ENCODE measurements at regions not wholly inside any gene's neighbourhood (a gene's known extent, or its start where the extent isn't known, plus 50 kb on each side); places are given as distances from the start of the nearest gene placed in this dataset.

- DNase-seq (ENCODE audit: low read depth in 2 of 2) = no peak
Observed at GRCh38 chr4:152112887-152113286, 352.1 kb upstream of the GATB start.

DNA sequence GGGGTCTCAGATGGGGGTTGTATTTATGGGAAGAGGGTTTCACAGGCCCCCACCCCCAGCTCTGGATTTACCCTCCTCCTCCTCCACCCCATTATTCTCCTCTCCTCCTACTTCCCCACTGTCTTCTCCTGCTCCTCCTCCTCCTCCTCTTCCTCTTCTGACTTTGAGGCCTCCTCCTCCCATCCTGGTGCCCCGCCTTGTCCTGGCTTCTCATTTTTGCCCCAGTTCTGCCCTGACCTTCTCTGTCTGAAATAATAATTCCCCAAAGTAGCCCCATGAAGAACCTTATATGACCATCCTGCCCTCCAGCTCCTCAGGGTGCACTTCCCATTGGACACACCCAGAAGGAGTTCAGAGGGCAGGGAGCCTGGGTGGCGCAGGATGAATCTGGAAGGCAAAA is 351.4 kb upstream of the GATB start:
- DNase-seq (ENCODE audit: low read depth in 2 of 2) = no peak

- no peak for DNase-seq (ENCODE audit: low read depth in 2 of 2)
Observed at GRCh38 chr4:152110780-152111179, 350.0 kb upstream of the GATB start.

DNA sequence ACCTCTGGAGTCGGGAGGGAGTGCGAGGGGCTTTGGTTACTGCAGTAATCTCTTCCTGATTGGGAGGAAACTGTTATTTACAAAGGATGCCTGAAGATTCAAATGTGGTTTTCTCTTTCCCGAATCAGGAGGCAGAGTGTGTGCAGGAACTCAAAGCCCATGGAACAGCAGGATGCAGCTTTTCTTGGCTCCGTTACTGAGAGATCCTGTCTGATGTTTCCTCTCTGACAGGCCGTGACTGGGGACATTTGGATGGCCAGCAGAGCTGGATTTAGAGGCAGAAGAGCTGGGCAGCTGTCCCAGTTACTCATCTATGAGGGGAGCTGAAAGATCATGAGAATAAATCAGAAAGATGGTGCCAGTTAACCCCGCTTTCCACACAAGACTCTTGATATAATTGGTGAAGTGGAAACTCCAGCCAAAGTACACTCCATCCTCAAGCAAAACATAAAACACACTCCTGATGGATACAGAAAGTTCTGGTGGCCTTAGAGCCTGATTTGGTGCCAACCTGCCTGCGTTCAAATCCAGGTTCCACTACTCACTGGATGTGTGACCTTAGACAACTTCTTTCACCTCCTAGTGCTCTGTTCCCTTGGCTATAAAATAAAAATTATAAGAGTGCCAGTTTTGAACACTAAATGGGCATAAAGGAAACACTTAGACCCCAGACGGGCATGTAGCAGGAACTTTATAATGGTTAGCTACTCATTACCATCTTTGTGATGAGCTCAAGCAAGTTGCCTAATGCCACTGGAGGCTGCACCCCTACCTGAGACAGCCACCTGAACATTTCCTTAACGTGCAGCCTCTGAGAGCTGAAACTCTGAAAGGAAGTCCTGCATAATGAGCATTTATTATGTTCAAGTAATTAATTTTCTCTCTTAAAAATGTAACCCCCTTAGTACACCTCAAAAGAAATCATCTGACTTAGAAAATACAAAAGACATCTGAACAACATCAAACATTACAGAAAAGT is 349.0 kb upstream of the GATB start:
- no peak for DNase-seq (ENCODE audit: low read depth in 2 of 2)

DNA sequence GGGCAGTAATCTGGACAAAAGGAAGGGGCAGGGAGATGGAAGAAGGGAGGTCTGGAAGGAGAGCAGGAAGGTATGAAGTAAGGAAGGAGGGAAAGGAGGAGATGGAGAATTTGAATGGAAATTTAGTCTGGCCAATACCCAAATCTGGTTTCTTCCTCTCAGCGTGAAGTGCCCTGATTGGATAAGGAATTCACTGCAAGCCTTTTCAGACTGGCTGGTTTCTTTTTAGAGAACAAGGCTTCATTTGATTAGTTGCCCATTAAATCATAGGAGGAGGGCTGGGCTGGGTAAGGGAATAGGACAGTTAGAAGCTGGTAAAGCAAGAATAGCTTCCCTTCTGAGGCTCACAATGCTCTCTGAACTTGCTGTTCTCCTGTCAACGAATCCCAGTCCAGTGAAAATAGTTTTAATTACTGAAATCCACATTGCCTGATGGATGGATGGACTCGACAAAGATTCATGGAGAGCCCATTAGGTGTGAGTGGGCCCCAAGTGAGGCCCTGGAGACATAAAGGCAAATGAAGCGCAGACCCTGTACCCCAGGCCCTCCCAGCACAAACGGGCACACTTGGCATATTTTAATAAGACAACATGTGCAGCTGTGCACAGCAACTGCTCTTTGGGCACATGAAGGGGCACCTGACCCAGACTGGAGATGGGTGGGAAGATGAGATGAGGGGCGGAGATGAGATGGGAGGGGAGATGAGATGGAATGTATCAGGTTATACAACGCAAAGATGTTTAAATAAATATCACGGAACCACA is 347.1 kb upstream of the GATB start:
- no peak for DNase-seq (ENCODE audit: low read depth in 2 of 2)

GRCh38 chr4:152106781-152107321 is 346.0 kb upstream of the GATB start:
- DNase-seq (ENCODE audit: low read depth in 2 of 2) = no peak

DNA sequence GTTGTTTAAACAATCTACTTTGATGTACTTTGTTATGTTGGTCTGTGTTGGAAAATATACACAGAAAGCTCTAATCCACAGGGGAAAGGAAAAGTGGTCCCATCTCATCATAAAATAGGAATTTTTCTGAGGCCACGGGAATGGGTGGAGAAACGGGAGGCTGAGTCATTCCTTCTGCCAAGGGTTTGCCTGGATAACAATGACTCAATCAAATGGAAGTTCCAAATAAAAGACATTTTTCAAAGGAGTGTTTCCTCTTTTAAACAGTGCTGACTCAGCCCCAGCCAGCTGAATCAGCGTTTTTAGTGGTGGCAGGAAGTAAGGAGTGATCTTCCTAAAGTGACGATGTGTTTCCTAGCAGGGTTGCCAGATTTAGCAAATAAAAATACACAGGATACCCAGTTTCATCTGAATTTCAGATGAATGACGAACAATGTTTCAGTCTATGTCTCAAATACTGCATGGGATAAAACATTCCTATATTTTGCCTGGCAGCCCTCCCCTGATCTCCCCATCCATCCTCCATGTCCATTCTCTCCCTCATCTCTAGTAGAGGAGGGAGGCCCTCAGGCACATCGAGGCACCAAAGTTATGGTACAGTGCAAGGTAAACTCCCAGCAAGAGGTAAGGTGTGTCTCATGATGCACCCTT is 345.4 kb upstream of the GATB start:
- DNase-seq (ENCODE audit: low read depth in 2 of 2) = no peak

- no peak for DNase-seq (ENCODE audit: low read depth in 2 of 2)
Observed at GRCh38 chr4:152104901-152105357, 344.1 kb upstream of the GATB start.

DNA sequence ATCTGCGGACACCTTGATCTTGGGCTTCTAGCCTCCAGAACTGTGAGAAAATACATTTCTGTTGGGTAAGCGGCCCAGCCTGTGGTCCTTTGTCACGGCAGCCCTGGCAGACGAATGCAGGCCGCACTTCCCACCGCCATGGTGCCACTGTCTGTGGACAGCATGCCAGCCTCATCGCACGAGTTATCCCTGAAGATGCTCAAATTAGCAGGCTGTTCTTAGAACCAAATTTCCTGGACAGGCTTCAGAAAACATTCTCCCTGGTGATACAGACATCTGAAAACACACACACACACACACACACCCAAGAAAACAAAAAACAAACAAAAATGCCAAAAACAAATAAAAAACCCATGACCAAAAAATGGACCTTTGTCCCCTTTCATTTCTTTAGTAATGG is 343.5 kb upstream of the GATB start:
- DNase-seq (ENCODE audit: low read depth in 2 of 2) = no peak

DNA sequence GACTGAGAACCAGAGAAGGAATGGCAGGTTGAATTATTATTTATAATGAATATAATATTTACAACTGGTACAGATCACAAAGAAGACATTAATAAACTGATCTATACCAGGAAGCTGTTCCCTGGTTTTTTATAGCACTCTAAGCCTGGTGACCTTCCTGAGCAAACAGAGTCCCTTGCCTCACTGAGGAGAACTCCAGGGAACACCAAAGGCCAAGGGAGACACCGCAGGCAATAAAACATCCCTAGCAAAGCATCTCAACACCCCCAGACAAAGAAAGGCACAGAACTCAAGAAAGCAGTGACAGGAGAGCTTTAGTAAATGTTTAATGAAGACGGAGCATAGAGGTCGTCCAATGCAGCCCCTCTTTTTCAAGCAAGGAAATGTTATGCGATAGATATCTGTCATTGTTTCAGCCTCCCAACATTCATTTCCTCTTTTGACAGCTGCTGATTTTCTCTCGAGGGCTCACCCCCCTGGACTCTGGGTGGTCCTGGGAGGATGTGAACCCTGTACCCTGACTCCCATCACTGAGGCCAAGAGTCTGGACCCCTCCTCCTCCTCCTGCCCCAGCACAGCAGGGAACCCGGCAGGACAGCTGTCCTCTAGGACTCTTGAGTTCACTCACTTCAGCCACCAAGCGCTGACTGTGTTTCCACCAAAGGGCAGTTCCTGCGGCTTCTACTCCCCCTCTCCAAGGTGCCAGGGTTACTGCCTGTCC is 342.5 kb upstream of the GATB start:
- no peak for DNase-seq (ENCODE audit: low read depth in 2 of 2)

- DNase-seq (ENCODE audit: low read depth in 2 of 2) = no peak
Observed at GRCh38 chr4:152102436-152103000, 341.7 kb upstream of the GATB start.

- DNase-seq (ENCODE audit: low read depth in 2 of 2) = no peak
Observed at GRCh38 chr4:152101556-152102435, 341.0 kb upstream of the GATB start.

- peak; percentile 57 to 65 for DNase-seq (ENCODE audit: low read depth in 2 of 2)
Observed at GRCh38 chr4:152100379-152101201, 339.8 kb upstream of the GATB start.

GRCh38 chr4:152099981-152100378 is 339.2 kb upstream of the GATB start:
- no peak for DNase-seq (ENCODE audit: low read depth in 2 of 2)

DNA sequence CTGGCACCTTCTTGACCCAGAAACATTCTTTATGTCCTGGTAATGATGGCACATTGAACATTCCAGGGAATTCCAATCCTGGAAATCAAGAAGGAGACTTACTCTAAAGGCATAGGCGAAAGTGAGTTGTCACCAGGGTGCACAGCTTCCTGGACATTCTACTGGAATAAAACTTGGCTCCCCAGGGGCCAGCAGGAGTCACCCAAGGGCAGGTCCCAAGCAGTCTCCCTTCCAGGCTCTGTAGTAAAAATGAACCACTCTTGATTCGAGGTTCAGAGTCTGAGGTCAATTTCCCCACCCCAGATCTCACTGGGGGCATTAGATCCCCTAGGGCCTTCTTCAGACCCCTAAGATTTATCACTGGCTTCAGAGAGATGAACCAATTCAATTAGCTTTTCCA is 338.7 kb upstream of the GATB start:
- no peak for DNase-seq (ENCODE audit: low read depth in 2 of 2)

GRCh38 chr4:152099061-152099425 is 338.2 kb upstream of the GATB start:
- DNase-seq (ENCODE audit: low read depth in 2 of 2) = no peak

DNA sequence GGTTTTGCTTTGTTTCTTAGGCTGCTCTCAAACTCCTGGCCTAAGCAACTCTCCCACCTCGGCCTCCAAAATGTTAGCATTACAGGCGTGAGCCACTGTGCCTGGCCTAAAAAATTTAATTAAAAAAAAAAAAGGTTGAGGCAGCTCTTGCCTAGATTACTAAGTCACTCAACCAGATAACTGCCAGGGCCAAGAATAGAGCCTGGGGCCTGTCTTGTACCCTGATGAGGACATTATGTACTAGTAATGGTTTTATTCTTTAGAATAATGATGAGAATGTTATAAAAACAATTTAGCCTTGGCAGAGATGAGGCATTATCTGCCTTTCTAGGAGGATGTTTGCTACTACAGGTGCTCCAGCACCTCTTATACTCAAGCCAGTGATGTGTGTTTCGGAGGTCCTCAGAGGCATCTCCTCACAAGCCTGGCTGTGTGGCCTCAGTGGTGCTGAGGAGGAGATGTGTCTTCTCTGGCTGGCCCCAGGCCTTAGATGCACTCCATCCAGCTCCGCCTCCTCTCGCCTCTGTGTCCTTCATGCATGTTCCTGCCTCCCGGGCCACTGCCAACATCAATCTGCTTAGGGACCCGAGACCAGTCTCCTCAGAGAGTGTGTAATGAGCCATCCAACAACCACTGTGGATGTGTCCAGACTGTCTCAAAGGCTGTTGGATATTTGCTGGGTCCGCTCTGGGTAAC is 337.7 kb upstream of the GATB start:
- no peak for DNase-seq (ENCODE audit: low read depth in 2 of 2)

GRCh38 chr4:152097371-152097770 is 336.6 kb upstream of the GATB start:
- no peak for DNase-seq (ENCODE audit: low read depth in 2 of 2)

DNA sequence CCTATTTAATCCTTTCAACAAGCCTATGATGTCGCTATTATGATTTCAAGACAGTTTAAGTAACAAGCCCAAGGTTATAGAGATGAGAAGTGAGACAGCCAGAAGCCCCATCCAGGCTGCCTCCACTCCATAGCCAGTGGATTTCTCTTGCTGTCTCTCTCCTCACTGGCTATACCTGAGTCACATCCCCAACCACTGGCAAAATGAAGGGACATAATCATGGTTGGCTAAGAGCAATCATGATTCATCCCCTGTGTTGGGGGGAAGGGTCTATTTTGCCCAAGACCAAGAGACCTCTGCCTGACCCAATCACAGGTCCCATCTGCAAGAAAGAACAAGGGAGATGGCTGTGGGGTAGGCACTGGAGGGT is 334.9 kb upstream of the GATB start:
- no peak for DNase-seq (ENCODE audit: low read depth in 2 of 2)
